ENCODE measurements at regions not wholly inside any gene's neighbourhood (a gene's known extent, or its start where the extent isn't known, plus 50 kb on each side); places are given as distances from the start of the nearest gene placed in this dataset.

GRCh38 chr6:105940990-105941389 lies 145.1 kb upstream of the PRDM1 start:
- ATAC-seq (replicated peaks in 1 of 2) (no peak), DNase-seq (no peak)
- no peaks in the 10 kb centered on the region for H3K9me3 Mint-ChIP-seq
- peaks cover 18% of the 10 kb centered on the region for H3K4me1 Mint-ChIP-seq (ENCODE audit: low read depth)
- H3K27me3 Mint-ChIP-seq (ENCODE audit: low read depth), result peaks cover 27% of the 10 kb centered on the region
- no peaks in the 10 kb centered on the region for H3K36me3 Mint-ChIP-seq (ENCODE audit: insufficient read depth in 2 of 2)
- no peak overlapping the region for H3K27ac Mint-ChIP-seq
- H3K4me3 Mint-ChIP-seq, result no peak overlapping the region

- DNase-seq (no peak), ATAC-seq (replicated peaks in 1 of 2) (no peak)
- Mint-ChIP-seq H3K4me1 (ENCODE audit: low read depth) (peaks cover 9% of the 10 kb centered on the region), H3K4me3 (no peak overlapping the region), H3K9me3 (no peaks in the 10 kb centered on the region), H3K27me3 (ENCODE audit: low read depth) (peaks cover 11% of the 10 kb centered on the region), H3K27ac (no peak overlapping the region), H3K36me3 (ENCODE audit: insufficient read depth in 2 of 2) (no peaks in the 10 kb centered on the region)
Measured at GRCh38 chr6:105936972-105937371, 149.2 kb upstream of the PRDM1 start.

DNA sequence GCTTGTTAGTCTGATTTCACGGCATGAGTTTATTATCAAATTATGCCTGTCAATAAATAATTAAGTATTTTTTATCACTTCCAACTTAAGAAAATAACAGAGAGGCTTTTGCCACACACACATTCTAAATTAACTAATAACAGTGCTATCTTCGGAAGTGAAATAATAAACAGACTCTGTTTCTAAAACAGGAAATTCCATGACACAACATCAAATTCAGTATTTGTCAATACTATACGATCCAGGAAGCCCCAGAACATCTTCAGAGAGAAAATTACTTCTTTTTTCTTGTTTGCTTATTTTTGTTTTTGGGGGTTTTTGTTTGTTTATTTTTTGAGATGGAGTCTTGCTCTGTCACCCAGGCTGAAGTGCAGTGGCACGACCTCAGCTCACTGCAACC lies 150.7 kb upstream of the PRDM1 start:
- Mint-ChIP-seq H3K36me3 (ENCODE audit: insufficient read depth in 2 of 2) (no peaks in the 10 kb centered on the region), H3K4me3 (no peak overlapping the region)

DNA sequence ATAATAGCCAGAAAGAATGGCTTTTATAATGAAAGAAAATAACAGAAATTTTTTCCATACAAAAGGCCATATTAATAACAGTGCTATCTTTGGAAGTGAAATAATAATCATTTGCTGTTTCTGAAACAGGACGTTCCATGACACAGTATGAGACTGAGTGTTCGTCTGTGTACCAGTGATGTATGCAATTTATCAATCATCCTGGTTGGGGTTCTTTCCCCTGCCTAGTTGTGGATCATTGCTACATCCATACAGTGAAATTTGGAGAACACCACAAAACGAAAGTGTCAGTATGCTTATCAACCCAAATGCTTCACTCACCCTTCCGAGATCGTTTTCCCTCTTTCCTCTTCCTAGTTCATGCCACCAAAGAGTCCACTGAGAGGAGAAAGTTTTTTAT lies 151.4 kb upstream of the PRDM1 start:
- peaks cover 0 to 2% of the 10 kb centered on the region in 2 donors for H3K36me3 Mint-ChIP-seq (ENCODE audit: insufficient read depth in 2 of 2)
- no peaks in the 10 kb centered on the region for H3K4me1 Mint-ChIP-seq (ENCODE audit: low read depth)

More for the DNA sequence above, 150.7 kb upstream of the PRDM1 start:
- H3K27me3 Mint-ChIP-seq (ENCODE audit: low read depth), result peaks cover 11% of the 10 kb centered on the region
- no peaks in the 10 kb centered on the region for H3K9me3 Mint-ChIP-seq
- no peak overlapping the region for H3K27ac Mint-ChIP-seq
- ATAC-seq (replicated peaks in 1 of 2), result no peak
- no peaks in the 10 kb centered on the region for H3K4me1 Mint-ChIP-seq (ENCODE audit: low read depth)
- DNase-seq, result no peak

GRCh38 chr6:105932440-105932839 lies 153.7 kb upstream of the PRDM1 start:
- no peak overlapping the region for H3K27ac Mint-ChIP-seq
- ATAC-seq (replicated peaks in 1 of 2) (no peak), DNase-seq (no peak)
- peaks cover 0 to 2% of the 10 kb centered on the region in 2 donors for H3K36me3 Mint-ChIP-seq (ENCODE audit: insufficient read depth in 2 of 2)
- no peaks in the 10 kb centered on the region for H3K4me1 Mint-ChIP-seq (ENCODE audit: low read depth)
- no peak overlapping the region for H3K4me3 Mint-ChIP-seq
- H3K9me3 Mint-ChIP-seq, result no peaks in the 10 kb centered on the region
- peaks cover 16% of the 10 kb centered on the region for H3K27me3 Mint-ChIP-seq (ENCODE audit: low read depth)

More for the DNA sequence above, 151.4 kb upstream of the PRDM1 start:
- Mint-ChIP-seq H3K9me3 (no peaks in the 10 kb centered on the region), H3K27ac (no peak overlapping the region), H3K27me3 (ENCODE audit: low read depth) (peaks cover 17% of the 10 kb centered on the region), H3K4me3 (no peak overlapping the region)
- peak in 1 of 2 donors; percentile 72 for ATAC-seq (replicated peaks in 1 of 2)
- no peak for DNase-seq

- Mint-ChIP-seq H3K9me3 (peaks cover 0 to 1% of the 10 kb centered on the region in 2 donors), H3K4me1 (ENCODE audit: low read depth) (no peaks in the 10 kb centered on the region), H3K4me3 (no peak overlapping the region), H3K27ac (no peak overlapping the region), H3K27me3 (ENCODE audit: low read depth) (peaks cover 25% of the 10 kb centered on the region), H3K36me3 (ENCODE audit: insufficient read depth in 2 of 2) (peaks cover 0 to 2% of the 10 kb centered on the region in 2 donors)
- ATAC-seq (replicated peaks in 1 of 2), result no peak
- no peak for DNase-seq
Measured at GRCh38 chr6:105929626-105930025, 156.5 kb upstream of the PRDM1 start.

DNA sequence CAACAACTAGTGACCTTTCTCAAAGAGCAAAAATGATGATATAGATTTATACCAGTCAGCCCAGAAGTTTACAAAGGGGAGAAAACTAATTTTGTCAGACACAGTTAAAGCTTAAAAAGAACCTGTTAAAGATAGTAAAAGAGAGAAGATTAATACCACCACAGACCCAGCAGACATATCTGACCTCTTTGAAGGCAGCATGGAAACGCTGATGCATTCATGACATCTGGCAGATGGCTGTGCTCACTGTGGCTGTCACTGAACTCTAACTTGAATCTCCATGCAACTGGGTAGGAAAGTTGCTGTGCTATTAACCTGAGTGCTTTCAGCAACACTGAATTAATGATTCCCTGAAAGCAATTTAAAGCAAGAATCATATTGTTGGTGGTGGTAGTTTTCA lies 159.8 kb upstream of the PRDM1 start:
- Mint-ChIP-seq H3K27ac (no peak overlapping the region), H3K27me3 (ENCODE audit: low read depth) (peaks cover 25% of the 10 kb centered on the region), H3K36me3 (ENCODE audit: insufficient read depth in 2 of 2) (peaks cover 0 to 2% of the 10 kb centered on the region in 2 donors), H3K9me3 (peaks cover 0 to 1% of the 10 kb centered on the region in 2 donors), H3K4me3 (no peak overlapping the region), H3K4me1 (ENCODE audit: low read depth) (no peaks in the 10 kb centered on the region)
- DNase-seq (no peak), ATAC-seq (replicated peaks in 1 of 2) (peak in 1 of 2 donors; percentile 39)

DNA sequence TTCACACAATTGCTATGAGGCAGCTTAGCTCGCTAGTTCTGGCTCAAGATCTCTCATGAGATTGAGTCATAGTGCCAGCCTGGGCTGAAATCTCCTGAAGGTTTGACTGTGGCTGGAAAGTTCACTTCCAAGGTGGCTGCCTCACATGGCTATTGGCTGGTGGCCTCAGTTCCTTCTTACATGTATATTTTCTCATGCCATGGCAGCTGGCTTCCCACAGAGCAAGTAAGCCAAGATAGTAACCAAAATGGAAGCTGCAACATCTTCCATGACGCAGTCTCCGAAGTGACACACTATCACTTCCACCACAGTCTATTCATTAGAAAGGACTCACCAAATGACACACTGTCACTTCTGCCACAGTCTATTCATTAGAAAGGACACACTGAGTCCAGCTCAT lies 160.4 kb upstream of the PRDM1 start:
- peaks cover 25% of the 10 kb centered on the region for H3K27me3 Mint-ChIP-seq (ENCODE audit: low read depth)
- ATAC-seq (replicated peaks in 1 of 2), result peak in 1 of 2 donors; percentile 28
- DNase-seq, result no peak
- H3K36me3 Mint-ChIP-seq (ENCODE audit: insufficient read depth in 2 of 2), result peaks cover 0 to 2% of the 10 kb centered on the region in 2 donors
- H3K9me3 Mint-ChIP-seq, result peaks cover 0 to 1% of the 10 kb centered on the region in 2 donors
- H3K4me3 Mint-ChIP-seq, result no peak overlapping the region
- no peak overlapping the region for H3K27ac Mint-ChIP-seq
- H3K4me1 Mint-ChIP-seq (ENCODE audit: low read depth), result no peaks in the 10 kb centered on the region

DNA sequence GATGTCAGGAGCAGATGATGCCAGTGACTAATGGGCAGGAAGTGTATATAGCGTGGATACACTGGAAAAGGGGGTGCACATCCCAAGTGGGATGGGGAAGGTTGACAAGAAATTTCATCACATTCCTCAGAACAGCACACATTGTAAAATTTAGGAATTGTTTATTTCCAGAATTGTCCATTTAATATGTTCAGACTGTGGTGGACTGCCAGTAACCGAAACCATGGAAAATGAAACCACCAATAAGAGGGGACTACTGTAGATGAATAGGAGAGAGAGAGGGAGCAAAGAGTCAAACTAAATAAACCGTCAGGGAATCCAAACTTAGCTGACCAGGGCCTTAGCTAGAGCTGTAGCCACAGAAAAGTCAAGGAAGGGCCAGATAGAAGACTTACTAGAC lies 164.4 kb upstream of the PRDM1 start:
- H3K4me1 Mint-ChIP-seq (ENCODE audit: low read depth), result peaks cover 14% of the 10 kb centered on the region
- no peak overlapping the region for H3K27ac Mint-ChIP-seq
- peaks cover 0 to 1% of the 10 kb centered on the region in 2 donors for H3K9me3 Mint-ChIP-seq
- no peak for DNase-seq
- no peaks in the 10 kb centered on the region for H3K36me3 Mint-ChIP-seq (ENCODE audit: insufficient read depth in 2 of 2)
- peaks cover 15% of the 10 kb centered on the region for H3K27me3 Mint-ChIP-seq (ENCODE audit: low read depth)
- no peak overlapping the region for H3K4me3 Mint-ChIP-seq
- no peak for ATAC-seq (replicated peaks in 1 of 2)

DNA sequence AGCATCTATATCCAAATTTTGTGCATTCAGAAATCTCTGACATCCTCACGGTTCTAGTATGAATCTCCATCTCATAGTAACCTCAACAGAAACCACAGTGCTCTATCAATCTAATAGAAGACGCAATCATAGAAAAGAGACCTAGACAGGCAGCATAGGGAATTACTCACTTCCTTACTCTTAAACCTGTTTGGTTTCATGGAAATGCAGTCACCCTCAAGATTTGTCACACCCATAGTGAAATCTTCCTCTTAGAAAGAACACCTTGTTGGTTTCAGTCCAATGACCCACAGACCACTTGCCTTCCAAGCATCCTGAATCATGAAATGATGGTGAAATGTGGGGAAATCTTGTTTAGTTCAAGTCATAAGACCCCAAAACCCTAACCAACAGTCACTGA lies 166.1 kb upstream of the PRDM1 start:
- peak; percentile 34 to 41 for DNase-seq
- Mint-ChIP-seq H3K27ac (peak overlapping the region; percentile 84), H3K36me3 (ENCODE audit: insufficient read depth in 2 of 2) (no peaks in the 10 kb centered on the region), H3K4me1 (ENCODE audit: low read depth) (peaks cover 14% of the 10 kb centered on the region), H3K4me3 (peak overlapping the region in 1 of 2 donors; percentile 39), H3K9me3 (no peaks in the 10 kb centered on the region), H3K27me3 (ENCODE audit: low read depth) (peaks cover 7% of the 10 kb centered on the region)
- ATAC-seq (replicated peaks in 1 of 2), result peak; percentile 88 to 89

- peaks cover 14% of the 10 kb centered on the region for H3K4me1 Mint-ChIP-seq (ENCODE audit: low read depth)
- DNase-seq (no peak), ATAC-seq (replicated peaks in 1 of 2) (no peak)
- peaks cover 7% of the 10 kb centered on the region for H3K27me3 Mint-ChIP-seq (ENCODE audit: low read depth)
- no peaks in the 10 kb centered on the region for H3K36me3 Mint-ChIP-seq (ENCODE audit: insufficient read depth in 2 of 2)
- no peaks in the 10 kb centered on the region for H3K9me3 Mint-ChIP-seq
- no peak overlapping the region for H3K4me3 Mint-ChIP-seq
- H3K27ac Mint-ChIP-seq, result no peak overlapping the region
Measured at GRCh38 chr6:105917038-105917695, 169.0 kb upstream of the PRDM1 start.

- no peak for ATAC-seq (replicated peaks in 1 of 2)
- no peak overlapping the region for H3K27ac Mint-ChIP-seq
- peaks cover 7% of the 10 kb centered on the region for H3K27me3 Mint-ChIP-seq (ENCODE audit: low read depth)
- H3K4me3 Mint-ChIP-seq, result no peak overlapping the region
- no peak for DNase-seq
- no peaks in the 10 kb centered on the region for H3K9me3 Mint-ChIP-seq
- no peaks in the 10 kb centered on the region for H3K36me3 Mint-ChIP-seq (ENCODE audit: insufficient read depth in 2 of 2)
- H3K4me1 Mint-ChIP-seq (ENCODE audit: low read depth), result no peaks in the 10 kb centered on the region
Measured at GRCh38 chr6:105911106-105911629, 175.0 kb upstream of the PRDM1 start.

- Mint-ChIP-seq H3K9me3 (no peaks in the 10 kb centered on the region), H3K27ac (no peak overlapping the region), H3K4me3 (no peak overlapping the region), H3K27me3 (ENCODE audit: low read depth) (peaks cover 13% of the 10 kb centered on the region), H3K4me1 (ENCODE audit: low read depth) (no peaks in the 10 kb centered on the region), H3K36me3 (ENCODE audit: insufficient read depth in 2 of 2) (no peaks in the 10 kb centered on the region)
- ATAC-seq (replicated peaks in 1 of 2) (no peak), DNase-seq (no peak)
Measured at GRCh38 chr6:105909106-105909505, 177.0 kb upstream of the PRDM1 start.

- Mint-ChIP-seq H3K36me3 (ENCODE audit: insufficient read depth in 2 of 2) (no peaks in the 10 kb centered on the region), H3K4me1 (ENCODE audit: low read depth) (no peaks in the 10 kb centered on the region), H3K4me3 (no peak overlapping the region), H3K9me3 (no peaks in the 10 kb centered on the region), H3K27ac (no peak overlapping the region), H3K27me3 (ENCODE audit: low read depth) (peaks cover 19% of the 10 kb centered on the region)
- ATAC-seq (replicated peaks in 1 of 2) (no peak), DNase-seq (no peak)
Measured at GRCh38 chr6:105907991-105908390, 178.1 kb upstream of the PRDM1 start.

All from activated T-cell treated with anti-CD3 and anti-CD28 coated beads, Interleukin-2, amount 50 U/mL, for 72 hours (primary cell).